CD4-positive, alpha-beta T cell (primary cell): ENCODE measurements at regions not wholly inside any gene's neighbourhood (a gene's known extent, or its start where the extent isn't known, plus 50 kb on each side); places are given as distances from the start of the nearest gene placed in this dataset.

Source experiments
- ATAC-seq: fragments of 200-7000 bp; cut with Tn5 transposase; one replicate; pipeline ENCODE4 v1.10.0; 2022; ENCODE audit warnings: mild to moderate bottlenecking; ENCODE audit not compliant: poor library complexity
- CTCF ChIA-PET: fragments of 350-600 bp; sonication (Branson Sonifier 250); formaldehyde crosslinking; loops from one replicate; lab custom pipeline; 2021; ENCODE audit warnings: antibody characterized with exemption, inconsistent platforms; lab: Charles Lee
- POLR2A ChIA-PET: fragments of 350-600 bp; sonication (Branson Sonifier 250); formaldehyde crosslinking; loops from one replicate; lab custom pipeline; 2021; ENCODE audit warnings: antibody characterized with exemption, inconsistent platforms; lab: Charles Lee
- DNase-seq, 14 experiments: peaks; one replicate each; pipeline ENCODE4 v3.0.0-alpha.2; 2013 to 2020; ENCODE audit warnings: mixed read lengths in 2 of 14
- H3K27ac ChIP-seq, 2 donors: one replicate each; pipeline versions ENCODE4 v1.5.1 to v1.7.0; 2013; ENCODE audit warnings: low read length in 2 of 2, low read depth in 1 of 2, mild to moderate bottlenecking in 1 of 2
- H3K27me3 ChIP-seq, 2 experiments: 1 replicate in 1 of 2; 2 replicates in 1 of 2; pipeline versions ENCODE4 v1.6.1 to v1.7.0; 2013; ENCODE audit warnings: low read length in 2 of 2, control low read depth in 1 of 2, mild to moderate bottlenecking in 1 of 2, moderate library complexity in 1 of 2; ENCODE audit not compliant: insufficient read depth in 2 of 2, control insufficient read depth in 1 of 2
- H3K36me3 ChIP-seq: one replicate; pipeline ENCODE4 v1.6.1; 2013; ENCODE audit warnings: low read length, control low read depth; ENCODE audit not compliant: insufficient read depth
- H3K4me1 ChIP-seq: one replicate; pipeline ENCODE4 v1.6.1; 2013; ENCODE audit warnings: low read length, control low read depth; ENCODE audit not compliant: insufficient read depth
- H3K4me3 ChIP-seq: one replicate; pipeline ENCODE4 v1.5.1; 2013; ENCODE audit warnings: mild to moderate bottlenecking, low read length, moderate library complexity
- H3K9me3 ChIP-seq, 2 experiments: 1 replicate in 1 of 2; 2 replicates in 1 of 2; pipeline versions ENCODE4 v1.6.1 to v1.7.0; 2013; ENCODE audit warnings: low read length in 2 of 2, mild to moderate bottlenecking in 2 of 2, control low read depth in 1 of 2, moderate library complexity in 1 of 2; ENCODE audit not compliant: control insufficient read depth in 1 of 2, insufficient read depth in 1 of 2
- H3K27ac Mint-ChIP-seq: one replicate; pipeline ENCODE4 v1.8.0; 2020; ENCODE audit warnings: mixed read lengths
- H3K27me3 Mint-ChIP-seq: one replicate; pipeline ENCODE4 v1.8.0; 2021; ENCODE audit warnings: mixed read lengths
- H3K36me3 Mint-ChIP-seq: one replicate; pipeline ENCODE4 v1.8.0; 2021; ENCODE audit warnings: low read depth, mixed read lengths
- H3K4me1 Mint-ChIP-seq: one replicate; pipeline ENCODE4 v1.8.0; 2021; ENCODE audit warnings: low read depth, mixed read lengths
- H3K4me3 Mint-ChIP-seq: one replicate; pipeline ENCODE4 v1.8.0; 2020; ENCODE audit warnings: mild to moderate bottlenecking, mixed read lengths
- H3K9me3 Mint-ChIP-seq: one replicate; pipeline ENCODE4 v1.8.0; 2020; ENCODE audit warnings: mixed read lengths
- intact Hi-C, 2 experiments: fragments of 100-400 bp; cut with DNase I in 1 of 2; cut with micrococcal nuclease in 1 of 2; formaldehyde crosslinking; loops; one replicate each; pipeline versions ENCODE4 v1.15.1 to v1.9.0; 2023 to 2025; cut with DNase I, micrococcal nuclease
- TF ChIP-seq, protein P1 (sequence below): fragments of 200-600 bp; IDR thresholded peaks from one replicate; pipeline ENCODE4 v1.8.0; 2022; ENCODE audit warnings: antibody characterized with exemption, mild to moderate bottlenecking

- H3K27ac Mint-ChIP-seq = no peak overlapping the region
- H3K4me1 Mint-ChIP-seq = no peaks in the 10 kb centered on the region
- H3K4me3 ChIP-seq = no peak overlapping the region
- no peak for ATAC-seq
- ChIA-PET POLR2A (interaction anchor here (1.0 kb wide), 1 partner anchor 9 kb away, joined by 3 read pairs; no protein-coding TSS in a partner anchor), CTCF (no interaction called here)
- no peaks in the 10 kb centered on the region for H3K36me3 ChIP-seq
- H3K9me3 ChIP-seq = peaks cover 0 to 15% of the 10 kb centered on the region in 2 experiments
- H3K4me1 ChIP-seq = no peaks in the 10 kb centered on the region
- no peak overlapping the region for H3K27ac ChIP-seq
- H3K27me3 Mint-ChIP-seq = no peaks in the 10 kb centered on the region
- H3K4me3 Mint-ChIP-seq = no peak overlapping the region
- H3K27me3 ChIP-seq = no peaks in the 10 kb centered on the region
- intact Hi-C loops = no loop called here
- H3K36me3 Mint-ChIP-seq = no peaks in the 10 kb centered on the region
- TF ChIP-seq, protein P1, sequence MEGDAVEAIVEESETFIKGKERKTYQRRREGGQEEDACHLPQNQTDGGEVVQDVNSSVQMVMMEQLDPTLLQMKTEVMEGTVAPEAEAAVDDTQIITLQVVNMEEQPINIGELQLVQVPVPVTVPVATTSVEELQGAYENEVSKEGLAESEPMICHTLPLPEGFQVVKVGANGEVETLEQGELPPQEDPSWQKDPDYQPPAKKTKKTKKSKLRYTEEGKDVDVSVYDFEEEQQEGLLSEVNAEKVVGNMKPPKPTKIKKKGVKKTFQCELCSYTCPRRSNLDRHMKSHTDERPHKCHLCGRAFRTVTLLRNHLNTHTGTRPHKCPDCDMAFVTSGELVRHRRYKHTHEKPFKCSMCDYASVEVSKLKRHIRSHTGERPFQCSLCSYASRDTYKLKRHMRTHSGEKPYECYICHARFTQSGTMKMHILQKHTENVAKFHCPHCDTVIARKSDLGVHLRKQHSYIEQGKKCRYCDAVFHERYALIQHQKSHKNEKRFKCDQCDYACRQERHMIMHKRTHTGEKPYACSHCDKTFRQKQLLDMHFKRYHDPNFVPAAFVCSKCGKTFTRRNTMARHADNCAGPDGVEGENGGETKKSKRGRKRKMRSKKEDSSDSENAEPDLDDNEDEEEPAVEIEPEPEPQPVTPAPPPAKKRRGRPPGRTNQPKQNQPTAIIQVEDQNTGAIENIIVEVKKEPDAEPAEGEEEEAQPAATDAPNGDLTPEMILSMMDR = no peak
- H3K9me3 Mint-ChIP-seq = peaks cover 6% of the 10 kb centered on the region
- DNase-seq = no peak
Observed at GRCh38 chr4:181971973-181972372, 271.2 kb upstream of the TENM3 start.

GRCh38 chr4:181976764-181977163 lies 266.4 kb upstream of the TENM3 start:
- no peaks in the 10 kb centered on the region for H3K36me3 ChIP-seq
- Mint-ChIP-seq H3K36me3 (no peaks in the 10 kb centered on the region), H3K27ac (no peak overlapping the region), H3K9me3 (peaks cover 15% of the 10 kb centered on the region), H3K4me1 (no peaks in the 10 kb centered on the region), H3K27me3 (no peaks in the 10 kb centered on the region), H3K4me3 (no peak overlapping the region)
- H3K4me3 ChIP-seq = no peak overlapping the region
- CTCF ChIA-PET = no interaction called here
- no peak for ATAC-seq
- peaks cover 0 to 12% of the 10 kb centered on the region in 2 experiments for H3K9me3 ChIP-seq
- TF ChIP-seq, protein P1 = no peak
- intact Hi-C loops = no loop called here
- no peak overlapping the region for H3K27ac ChIP-seq
- no peaks in the 10 kb centered on the region for H3K4me1 ChIP-seq
- no peaks in the 10 kb centered on the region for H3K27me3 ChIP-seq
- POLR2A ChIA-PET = no interaction called here
- DNase-seq = no peak

DNA sequence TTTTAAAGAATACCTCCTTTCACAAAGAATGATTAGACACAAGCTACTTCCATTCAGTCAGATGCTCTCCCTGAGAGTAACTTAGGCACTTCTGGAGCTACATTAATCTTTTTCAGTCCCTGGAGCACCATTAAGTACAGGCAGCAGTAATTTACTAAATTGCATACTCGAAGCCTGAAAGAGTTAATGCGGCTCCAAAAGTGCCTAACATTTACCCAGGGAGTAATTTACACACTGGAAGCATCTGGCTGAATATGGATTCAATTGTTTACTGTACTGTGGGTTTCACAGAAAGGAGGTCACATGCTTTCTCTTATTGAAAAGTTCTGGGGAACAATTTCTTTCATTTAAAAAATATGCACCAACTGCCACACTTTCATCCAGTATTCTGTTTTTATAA lies 260.8 kb upstream of the TENM3 start:
- no peak overlapping the region for H3K4me3 Mint-ChIP-seq
- no peak for ATAC-seq
- ChIA-PET POLR2A (no interaction called here), CTCF (no interaction called here)
- H3K36me3 Mint-ChIP-seq = no peaks in the 10 kb centered on the region
- peaks cover 7% of the 10 kb centered on the region for H3K9me3 Mint-ChIP-seq
- Histone ChIP-seq H3K36me3 (no peaks in the 10 kb centered on the region), H3K9me3 (no peaks in the 10 kb centered on the region), H3K4me3 (no peak overlapping the region), H3K4me1 (no peaks in the 10 kb centered on the region), H3K27ac (no peak overlapping the region), H3K27me3 (no peaks in the 10 kb centered on the region)
- intact Hi-C loops = no loop called here
- TF ChIP-seq, protein P1 = no peak
- H3K4me1 Mint-ChIP-seq = no peaks in the 10 kb centered on the region
- H3K27ac Mint-ChIP-seq = no peak overlapping the region
- no peak for DNase-seq
- H3K27me3 Mint-ChIP-seq = no peaks in the 10 kb centered on the region
